ENCODE measurements at regions not wholly inside any gene's neighbourhood (a gene's known extent, or its start where the extent isn't known, plus 50 kb on each side); places are given as distances from the start of the nearest gene placed in this dataset.

DNA sequence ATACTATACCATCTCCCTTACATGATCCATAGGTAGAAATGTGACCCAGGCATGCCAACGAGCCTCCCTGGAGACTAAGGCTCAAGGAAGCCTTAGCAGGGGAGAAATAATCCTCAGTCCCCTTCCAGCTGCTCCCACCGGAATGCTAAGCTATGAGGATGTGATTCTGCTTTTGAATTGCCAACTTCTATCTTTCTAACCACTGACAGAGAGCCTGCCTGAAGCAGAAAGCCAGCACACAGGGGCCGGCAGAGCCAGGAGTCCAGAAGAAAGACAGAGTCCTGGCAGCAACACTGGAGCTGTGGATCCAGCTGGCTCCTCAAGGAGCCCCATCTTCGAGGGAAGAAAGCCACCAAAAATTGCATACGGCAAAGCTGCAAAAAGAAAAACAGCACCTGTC is 579.6 kb upstream of the CDH5 start:
- DNase-seq (ENCODE audit: low read depth) = no peak
- H3K4me3 ChIP-seq (ENCODE audit: low read depth, low read length) = no peak overlapping the region
- no peak for FAIRE-seq
- H3K27me3 ChIP-seq (ENCODE audit: control insufficient read depth, insufficient read depth, low read length) = no peaks in the 10 kb centered on the region
- TF ChIP-seq, protein P1, sequence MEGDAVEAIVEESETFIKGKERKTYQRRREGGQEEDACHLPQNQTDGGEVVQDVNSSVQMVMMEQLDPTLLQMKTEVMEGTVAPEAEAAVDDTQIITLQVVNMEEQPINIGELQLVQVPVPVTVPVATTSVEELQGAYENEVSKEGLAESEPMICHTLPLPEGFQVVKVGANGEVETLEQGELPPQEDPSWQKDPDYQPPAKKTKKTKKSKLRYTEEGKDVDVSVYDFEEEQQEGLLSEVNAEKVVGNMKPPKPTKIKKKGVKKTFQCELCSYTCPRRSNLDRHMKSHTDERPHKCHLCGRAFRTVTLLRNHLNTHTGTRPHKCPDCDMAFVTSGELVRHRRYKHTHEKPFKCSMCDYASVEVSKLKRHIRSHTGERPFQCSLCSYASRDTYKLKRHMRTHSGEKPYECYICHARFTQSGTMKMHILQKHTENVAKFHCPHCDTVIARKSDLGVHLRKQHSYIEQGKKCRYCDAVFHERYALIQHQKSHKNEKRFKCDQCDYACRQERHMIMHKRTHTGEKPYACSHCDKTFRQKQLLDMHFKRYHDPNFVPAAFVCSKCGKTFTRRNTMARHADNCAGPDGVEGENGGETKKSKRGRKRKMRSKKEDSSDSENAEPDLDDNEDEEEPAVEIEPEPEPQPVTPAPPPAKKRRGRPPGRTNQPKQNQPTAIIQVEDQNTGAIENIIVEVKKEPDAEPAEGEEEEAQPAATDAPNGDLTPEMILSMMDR (IDR thresholded peaks at IDR 0.05; ENCODE audit: insufficient read depth, low read length, severe bottlenecking) = no peak
- H3K36me3 ChIP-seq (ENCODE audit: control insufficient read depth, insufficient read depth, low read length) = no peaks in the 10 kb centered on the region

DNA sequence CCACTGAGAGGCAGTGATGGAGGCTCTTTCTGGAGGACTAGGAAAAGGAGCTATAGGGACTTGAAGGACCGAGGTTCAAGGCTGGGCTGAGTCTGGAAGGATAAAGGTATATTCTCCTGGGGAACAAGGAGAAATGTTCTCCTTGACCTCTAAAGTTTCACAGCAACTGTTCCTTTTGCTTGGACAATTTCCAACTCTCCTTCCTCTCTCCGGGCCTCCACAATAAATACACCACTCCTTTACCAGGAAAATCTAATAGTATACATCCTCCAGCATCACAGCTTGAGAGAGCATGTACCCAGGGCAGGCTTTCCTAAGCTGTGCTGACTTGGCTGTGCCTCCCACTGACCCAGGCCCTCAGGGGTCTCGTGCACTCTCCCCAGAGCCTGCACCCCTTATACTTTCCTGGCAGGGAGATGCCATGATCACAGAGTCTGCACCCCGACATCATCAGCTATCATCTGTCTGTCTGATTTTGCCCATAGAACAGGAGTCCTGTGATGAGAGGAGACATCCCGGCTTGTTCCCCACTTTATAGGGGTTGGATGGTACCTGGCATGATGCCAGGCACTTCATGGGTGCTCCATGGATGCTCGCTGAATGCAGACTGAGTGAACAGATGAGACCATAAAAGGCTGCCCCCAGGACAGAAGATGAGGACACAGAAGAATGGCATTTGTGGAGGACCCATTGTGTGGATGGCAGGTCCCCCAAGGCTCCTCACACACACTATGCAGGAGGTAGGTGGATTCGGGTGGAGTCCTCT is 582.6 kb upstream of the CDH5 start:
- TF ChIP-seq, protein P1 (IDR thresholded peaks at IDR 0.05; ENCODE audit: insufficient read depth, low read length, severe bottlenecking) = no peak
- DNase-seq (ENCODE audit: low read depth) = no peak
- Histone ChIP-seq H3K27me3 (ENCODE audit: control insufficient read depth, insufficient read depth, low read length) (no peaks in the 10 kb centered on the region), H3K4me3 (ENCODE audit: low read depth, low read length) (no peak overlapping the region), H3K36me3 (ENCODE audit: control insufficient read depth, insufficient read depth, low read length) (no peaks in the 10 kb centered on the region)
- peak; percentile 7 for FAIRE-seq

DNA sequence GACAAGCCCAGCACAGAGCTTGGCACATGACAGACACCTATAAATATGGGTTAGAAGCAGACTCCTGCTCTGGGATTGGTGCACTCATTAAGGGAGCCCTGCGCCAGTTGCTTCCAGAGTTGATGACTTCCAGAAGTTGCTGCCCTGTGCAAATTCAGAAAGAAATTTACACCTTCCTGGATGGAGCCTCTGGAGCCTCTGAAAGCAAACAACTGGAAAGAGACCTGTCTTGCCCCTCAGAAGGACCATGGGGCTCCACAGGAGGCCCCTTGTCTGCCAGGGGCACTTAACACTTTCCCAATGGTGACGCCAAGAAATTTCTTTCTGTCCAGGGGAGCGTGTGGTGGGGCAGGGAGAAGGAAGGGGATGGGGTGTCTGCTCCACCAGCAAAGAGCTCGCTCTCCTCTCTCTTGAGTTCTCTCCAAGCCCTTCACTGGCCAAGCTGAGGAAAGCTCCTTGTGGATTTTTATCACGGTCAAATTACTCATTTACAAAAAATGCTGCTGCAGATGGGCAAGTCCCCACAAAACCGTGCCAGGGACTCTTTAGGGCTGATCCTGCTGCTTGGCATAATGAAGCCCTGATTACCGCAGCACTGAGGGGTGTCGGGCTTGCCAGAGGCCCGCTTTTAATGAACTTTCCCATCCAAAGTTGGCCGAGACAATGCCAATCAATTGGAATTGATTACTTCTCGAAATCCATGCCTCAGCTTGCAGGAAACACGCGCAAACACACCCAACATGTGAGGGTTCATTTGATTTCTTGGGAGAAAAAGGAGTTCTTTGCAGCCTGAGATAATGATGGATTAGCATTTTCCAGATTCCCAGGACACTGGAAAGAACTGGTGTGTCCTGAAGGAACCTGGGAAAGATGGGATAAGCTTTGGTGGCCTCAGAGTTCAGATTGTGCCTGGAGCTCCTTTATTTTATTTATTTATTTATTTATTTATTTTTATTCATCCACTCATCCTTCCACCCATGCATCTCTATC is 583.6 kb upstream of the CDH5 start:
- Histone ChIP-seq H3K4me3 (ENCODE audit: low read depth, low read length) (no peak overlapping the region), H3K36me3 (ENCODE audit: control insufficient read depth, insufficient read depth, low read length) (no peaks in the 10 kb centered on the region), H3K27me3 (ENCODE audit: control insufficient read depth, insufficient read depth, low read length) (no peaks in the 10 kb centered on the region)
- FAIRE-seq = no peak
- DNase-seq (ENCODE audit: low read depth) = peak; percentile 84
- TF ChIP-seq, protein P1 (IDR thresholded peaks at IDR 0.05; ENCODE audit: insufficient read depth, low read length, severe bottlenecking) = no peak

DNA sequence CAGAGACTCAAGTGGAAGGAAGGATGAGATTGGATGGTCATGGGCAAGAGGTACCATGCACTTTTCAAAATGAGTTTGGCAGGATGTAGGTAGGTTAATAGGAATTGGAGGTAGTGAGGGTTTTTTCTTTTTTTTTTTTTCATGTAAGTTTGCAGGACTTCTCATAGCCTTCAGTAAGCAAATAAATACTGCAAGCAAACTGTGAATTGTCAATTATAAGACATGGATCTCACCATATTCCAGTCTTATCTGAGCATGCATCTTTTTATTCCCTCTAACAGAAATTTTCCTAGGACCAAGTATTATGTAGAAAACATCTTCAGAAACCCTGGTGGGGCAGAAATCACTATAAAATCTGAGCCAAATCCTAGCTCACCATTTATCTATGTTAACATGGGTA is 584.6 kb upstream of the CDH5 start:
- H3K4me3 ChIP-seq (ENCODE audit: low read depth, low read length) = no peak overlapping the region
- DNase-seq (ENCODE audit: low read depth) = no peak
- TF ChIP-seq, protein P1 (IDR thresholded peaks at IDR 0.05; ENCODE audit: insufficient read depth, low read length, severe bottlenecking) = no peak
- no peak for FAIRE-seq
- no peaks in the 10 kb centered on the region for H3K36me3 ChIP-seq (ENCODE audit: control insufficient read depth, insufficient read depth, low read length)
- no peaks in the 10 kb centered on the region for H3K27me3 ChIP-seq (ENCODE audit: control insufficient read depth, insufficient read depth, low read length)

DNA sequence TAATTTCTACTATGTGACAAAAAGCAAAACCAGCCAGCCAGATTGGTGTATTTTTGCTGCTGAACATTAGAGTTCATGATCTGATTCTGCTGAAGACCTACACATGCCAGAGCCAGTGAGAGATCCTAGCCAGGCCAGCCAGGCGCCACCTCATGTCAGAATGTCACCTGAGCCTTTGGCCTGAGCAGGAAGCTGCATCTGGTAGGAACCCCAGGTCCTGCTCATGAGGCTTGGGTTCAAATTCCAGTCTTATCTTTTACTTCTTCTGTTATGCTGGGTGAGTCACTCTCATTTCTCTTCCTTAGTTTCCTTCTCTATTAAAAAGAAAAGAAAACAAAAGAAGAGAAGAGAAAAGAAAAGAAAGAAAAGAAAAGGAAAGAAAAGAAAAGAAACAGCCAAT is 585.1 kb upstream of the CDH5 start:
- no peak overlapping the region for H3K4me3 ChIP-seq (ENCODE audit: low read depth, low read length)
- TF ChIP-seq, protein P1 (IDR thresholded peaks at IDR 0.05; ENCODE audit: insufficient read depth, low read length, severe bottlenecking) = no peak
- FAIRE-seq = no peak

More for the DNA sequence above, 585.1 kb upstream of the CDH5 start:
- DNase-seq (ENCODE audit: low read depth) = no peak
- Histone ChIP-seq H3K36me3 (ENCODE audit: control insufficient read depth, insufficient read depth, low read length) (no peaks in the 10 kb centered on the region), H3K27me3 (ENCODE audit: control insufficient read depth, insufficient read depth, low read length) (no peaks in the 10 kb centered on the region)

Data from bronchial epithelial cell (primary cell).